SK-N-SH (cell line): ENCODE measurements at regions not wholly inside any gene's neighbourhood (a gene's known extent, or its start where the extent isn't known, plus 50 kb on each side); places are given as distances from the start of the nearest gene placed in this dataset.

Experiments used
- CTCF ChIA-PET: fragments of 300-600, 350-600 bp; formaldehyde crosslinking; extraction: SDS; loops from one replicate; lab custom pipeline; 2021; lab: Yijun Ruan, JAX
- POLR2A ChIA-PET: fragments of 350-600 bp; sonication (Branson Sonifier 250); formaldehyde crosslinking; extraction: SDS; loops from one replicate; lab custom pipeline; 2020; ENCODE audit warnings: antibody characterized with exemption, inconsistent platforms; lab: Yijun Ruan, JAX
- DNase-seq: peaks from one replicate; pipeline ENCODE4 v3.0.0; 2012
- H2AFZ ChIP-seq: fragments of 200-600 bp; sonication (generic); 2 replicates; pipeline ENCODE4 v1.8.1; 2016; ENCODE audit warnings: antibody characterized with exemption, mild to moderate bottlenecking, low read depth
- H3F3A ChIP-seq: fragments of 200-600 bp; sonication (generic); replicated peaks from 2 replicates; pipeline ENCODE3; 2016; ENCODE audit warnings: antibody characterized with exemption, mild to moderate bottlenecking; ENCODE audit not compliant: insufficient read depth
- H3K27ac ChIP-seq, 2 experiments: fragments of 200-500 bp in 1 of 2; fragments of 200-600 bp in 1 of 2; sonication (Bioruptor generic) in 1 of 2; sonication (generic), shearing (Covaris generic) in 1 of 2; 2 replicates each; pipeline versions ENCODE4 v1.5.1 to v1.6.1; 2014 to 2016; ENCODE audit warnings: low read depth in 2 of 2, inconsistent platforms in 1 of 2, low read length in 1 of 2, mild to moderate bottlenecking in 1 of 2, mixed read lengths in 1 of 2
- H3K27me3 ChIP-seq: fragments of 200-600 bp; sonication (generic), shearing (Covaris generic); 2 replicates; pipeline ENCODE4 v1.6.1; 2016; ENCODE audit warnings: mixed run types; ENCODE audit not compliant: insufficient read depth
- H3K36me3 ChIP-seq, 2 experiments: fragments of 200-500 bp in 1 of 2; fragments of 200-600 bp in 1 of 2; sonication (Bioruptor generic) in 1 of 2; sonication (generic) in 1 of 2; replicated peaks in 1 of 2; 2 replicates each; pipeline versions ENCODE3 to v1.5.1; 2014 to 2016; ENCODE audit warnings: low read length in 1 of 2, mild to moderate bottlenecking in 1 of 2; ENCODE audit not compliant: insufficient read depth in 2 of 2, control insufficient read depth in 1 of 2
- H3K4me1 ChIP-seq, 2 experiments: fragments of 200-500 bp in 1 of 2; fragments of 200-600 bp in 1 of 2; sonication (Bioruptor generic) in 1 of 2; sonication (generic), shearing (Covaris generic) in 1 of 2; 2 replicates each; pipeline versions ENCODE4 v1.5.1 to v1.6.1; 2014 to 2016; ENCODE audit warnings: low read depth in 1 of 2, low read length in 1 of 2, mixed run types in 1 of 2; ENCODE audit not compliant: insufficient read depth in 2 of 2, control insufficient read depth in 1 of 2
- H3K4me2 ChIP-seq: fragments of 200-600 bp; sonication (generic), shearing (Covaris generic); 2 replicates; pipeline ENCODE4 v1.6.1; 2017; ENCODE audit warnings: mixed run types
- H3K4me3 ChIP-seq, 2 experiments: fragments of 200-500 bp in 1 of 2; fragments of 200-600 bp in 1 of 2; sonication (Bioruptor generic) in 1 of 2; sonication (generic), shearing (Covaris generic) in 1 of 2; 2 replicates each; pipeline versions ENCODE4 v1.5.1 to v1.8.1; 2014 to 2016; ENCODE audit warnings: low read depth in 2 of 2, inconsistent platforms in 1 of 2, low read length in 1 of 2, mild to moderate bottlenecking in 1 of 2, mixed read lengths in 1 of 2, moderate library complexity in 1 of 2
- H3K79me2 ChIP-seq: fragments of 200-600 bp; sonication (generic); 2 replicates; pipeline ENCODE4 v1.8.1; 2017; ENCODE audit warnings: mild to moderate bottlenecking; ENCODE audit not compliant: insufficient read depth
- H3K9ac ChIP-seq: fragments of 200-600 bp; sonication (generic); 2 replicates; pipeline ENCODE4 v1.6.1; 2017; ENCODE audit warnings: mixed run types
- H3K9me2 ChIP-seq: fragments of 200-600 bp; sonication (generic); 2 replicates; pipeline ENCODE4 v1.6.1; 2017; ENCODE audit warnings: mixed run types
- H3K9me3 ChIP-seq: fragments of 200-600 bp; sonication (generic); 2 replicates; pipeline ENCODE4 v1.6.1; 2017; ENCODE audit warnings: mixed run types, mild to moderate bottlenecking, moderate library complexity
- H4K20me1 ChIP-seq: fragments of 200-600 bp; sonication (generic); 2 replicates; pipeline ENCODE4 v1.6.1; 2017; ENCODE audit warnings: mild to moderate bottlenecking, mixed run types; ENCODE audit not compliant: insufficient read depth
- GATA2 ChIP-seq: sonication (generic); formaldehyde crosslinking; IDR thresholded peaks from 2 replicates; pipeline ENCODE4 v1.5.0; 2020; ENCODE audit warnings: mild to moderate bottlenecking, missing genetic modification reagents
- JUND ChIP-seq: IDR thresholded peaks from 2 replicates; pipeline ENCODE4 v1.4.0; 2012
- NRF1 ChIP-seq: IDR thresholded peaks from 2 replicates; pipeline ENCODE4 v1.6.1; 2012; ENCODE audit warnings: low read depth, mild to moderate bottlenecking, low read length
- POLR2AphosphoS5 ChIP-seq: IDR thresholded peaks from 2 replicates; pipeline ENCODE4 v1.6.1; 2012; ENCODE audit warnings: low read depth, low read length
- RAD21 ChIP-seq: IDR thresholded peaks from 2 replicates; pipeline ENCODE4 v1.6.1; 2012; ENCODE audit warnings: mild to moderate bottlenecking, low read length
- RCOR1 ChIP-seq: fragments of 150-350 bp; IDR thresholded peaks from 2 replicates; pipeline ENCODE4 v1.6.1; 2017; ENCODE audit warnings: antibody characterized with exemption, low read length
- RFX5 ChIP-seq: IDR thresholded peaks from 2 replicates; pipeline ENCODE4 v1.6.1; 2012; ENCODE audit warnings: mild to moderate bottlenecking, improper control_type of control experiment, low read length
- SMC3 ChIP-seq: IDR thresholded peaks from 2 replicates; pipeline ENCODE4 v1.6.1; 2012; ENCODE audit warnings: low read depth, low read length, improper control_type of control experiment
- TAF1 ChIP-seq: IDR thresholded peaks from 2 replicates; pipeline ENCODE4 v1.6.1; 2012; ENCODE audit warnings: low read depth, mild to moderate bottlenecking, low read length, moderate library complexity, borderline replicate concordance
- YY1 ChIP-seq: IDR thresholded peaks from 2 replicates; pipeline ENCODE4 v1.4.0; 2012; ENCODE audit warnings: low read depth, mild to moderate bottlenecking
- WGBS: methylation state at CpG from one replicate; pipeline ENCODE4 v1.1.6; 2017; ENCODE audit warnings: low lambda C conversion rate; 5-methylcytosine and 5-hydroxymethylcytosine counted together
- TF ChIP-seq, protein P1 (sequence below): fragments of 200-600 bp; sonication (generic); IDR thresholded peaks from 2 replicates; pipeline ENCODE4 v1.6.1; 2017; ENCODE audit warnings: antibody characterized with exemption, mild to moderate bottlenecking, moderate library complexity
- TF ChIP-seq, protein P2 (sequence below): fragments of 150-350 bp; IDR thresholded peaks from 2 replicates; pipeline ENCODE4 v1.6.1; 2017; ENCODE audit warnings: antibody characterized with exemption, low read length, low read depth, borderline replicate concordance
- TF ChIP-seq, protein P3 (sequence below): IDR thresholded peaks from 2 replicates; pipeline ENCODE4; 2012
- TF ChIP-seq, protein P4 (sequence below): IDR thresholded peaks from 2 replicates; pipeline ENCODE4 v1.4.0; 2012; ENCODE audit warnings: low read depth, borderline replicate concordance

DNA sequence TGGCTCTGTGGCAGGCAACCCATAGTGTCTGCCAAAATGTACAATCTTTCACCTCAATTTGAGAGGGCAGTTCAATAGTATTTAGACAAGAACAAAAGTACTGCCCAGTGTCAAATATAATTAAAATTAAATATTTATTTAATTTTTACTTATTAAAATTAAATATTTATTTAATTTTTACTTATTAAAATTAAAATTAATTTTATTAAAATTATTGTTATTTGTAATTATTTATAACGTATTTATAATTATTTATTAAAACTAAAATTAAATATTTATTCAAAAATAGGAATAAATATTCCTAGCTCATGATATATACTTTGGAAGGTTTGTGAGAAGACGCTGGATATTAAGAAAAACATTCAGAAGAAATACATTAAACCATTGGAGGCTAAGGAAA, 93.7 kb upstream of the CAV2 start:
- H3K27ac ChIP-seq = no peak overlapping the region
- POLR2A ChIA-PET = no interaction called here
- no peaks in the 10 kb centered on the region for H3K79me2 ChIP-seq
- H3K27me3 ChIP-seq = no peaks in the 10 kb centered on the region
- H4K20me1 ChIP-seq = no peaks in the 10 kb centered on the region
- CTCF ChIA-PET = no interaction called here
- H3F3A ChIP-seq = peaks cover 4% of the 10 kb centered on the region
- H3K4me3 ChIP-seq = no peak overlapping the region
- TF ChIP-seq RCOR1 = no peak
- TF ChIP-seq NRF1 = no peak
- no peak for TF ChIP-seq GATA2 (CRISPR knock-in tag)
- no peak for TF ChIP-seq SMC3
- no peak for TF ChIP-seq POLR2AphosphoS5
- TF ChIP-seq, protein P1, sequence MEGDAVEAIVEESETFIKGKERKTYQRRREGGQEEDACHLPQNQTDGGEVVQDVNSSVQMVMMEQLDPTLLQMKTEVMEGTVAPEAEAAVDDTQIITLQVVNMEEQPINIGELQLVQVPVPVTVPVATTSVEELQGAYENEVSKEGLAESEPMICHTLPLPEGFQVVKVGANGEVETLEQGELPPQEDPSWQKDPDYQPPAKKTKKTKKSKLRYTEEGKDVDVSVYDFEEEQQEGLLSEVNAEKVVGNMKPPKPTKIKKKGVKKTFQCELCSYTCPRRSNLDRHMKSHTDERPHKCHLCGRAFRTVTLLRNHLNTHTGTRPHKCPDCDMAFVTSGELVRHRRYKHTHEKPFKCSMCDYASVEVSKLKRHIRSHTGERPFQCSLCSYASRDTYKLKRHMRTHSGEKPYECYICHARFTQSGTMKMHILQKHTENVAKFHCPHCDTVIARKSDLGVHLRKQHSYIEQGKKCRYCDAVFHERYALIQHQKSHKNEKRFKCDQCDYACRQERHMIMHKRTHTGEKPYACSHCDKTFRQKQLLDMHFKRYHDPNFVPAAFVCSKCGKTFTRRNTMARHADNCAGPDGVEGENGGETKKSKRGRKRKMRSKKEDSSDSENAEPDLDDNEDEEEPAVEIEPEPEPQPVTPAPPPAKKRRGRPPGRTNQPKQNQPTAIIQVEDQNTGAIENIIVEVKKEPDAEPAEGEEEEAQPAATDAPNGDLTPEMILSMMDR = no peak
- TF ChIP-seq JUND = no peak
- no peak for TF ChIP-seq RAD21
- no peak for TF ChIP-seq YY1
- TF ChIP-seq, protein P2, sequence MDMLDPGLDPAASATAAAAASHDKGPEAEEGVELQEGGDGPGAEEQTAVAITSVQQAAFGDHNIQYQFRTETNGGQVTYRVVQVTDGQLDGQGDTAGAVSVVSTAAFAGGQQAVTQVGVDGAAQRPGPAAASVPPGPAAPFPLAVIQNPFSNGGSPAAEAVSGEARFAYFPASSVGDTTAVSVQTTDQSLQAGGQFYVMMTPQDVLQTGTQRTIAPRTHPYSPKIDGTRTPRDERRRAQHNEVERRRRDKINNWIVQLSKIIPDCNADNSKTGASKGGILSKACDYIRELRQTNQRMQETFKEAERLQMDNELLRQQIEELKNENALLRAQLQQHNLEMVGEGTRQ = no peak
- TF ChIP-seq TAF1 = no peak
- TF ChIP-seq, protein P3, sequence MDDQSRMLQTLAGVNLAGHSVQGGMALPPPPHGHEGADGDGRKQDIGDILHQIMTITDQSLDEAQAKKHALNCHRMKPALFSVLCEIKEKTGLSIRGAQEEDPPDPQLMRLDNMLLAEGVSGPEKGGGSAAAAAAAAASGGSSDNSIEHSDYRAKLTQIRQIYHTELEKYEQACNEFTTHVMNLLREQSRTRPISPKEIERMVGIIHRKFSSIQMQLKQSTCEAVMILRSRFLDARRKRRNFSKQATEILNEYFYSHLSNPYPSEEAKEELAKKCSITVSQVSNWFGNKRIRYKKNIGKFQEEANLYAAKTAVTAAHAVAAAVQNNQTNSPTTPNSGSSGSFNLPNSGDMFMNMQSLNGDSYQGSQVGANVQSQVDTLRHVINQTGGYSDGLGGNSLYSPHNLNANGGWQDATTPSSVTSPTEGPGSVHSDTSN = no peak
- TF ChIP-seq RFX5 = no peak
- TF ChIP-seq, protein P4, sequence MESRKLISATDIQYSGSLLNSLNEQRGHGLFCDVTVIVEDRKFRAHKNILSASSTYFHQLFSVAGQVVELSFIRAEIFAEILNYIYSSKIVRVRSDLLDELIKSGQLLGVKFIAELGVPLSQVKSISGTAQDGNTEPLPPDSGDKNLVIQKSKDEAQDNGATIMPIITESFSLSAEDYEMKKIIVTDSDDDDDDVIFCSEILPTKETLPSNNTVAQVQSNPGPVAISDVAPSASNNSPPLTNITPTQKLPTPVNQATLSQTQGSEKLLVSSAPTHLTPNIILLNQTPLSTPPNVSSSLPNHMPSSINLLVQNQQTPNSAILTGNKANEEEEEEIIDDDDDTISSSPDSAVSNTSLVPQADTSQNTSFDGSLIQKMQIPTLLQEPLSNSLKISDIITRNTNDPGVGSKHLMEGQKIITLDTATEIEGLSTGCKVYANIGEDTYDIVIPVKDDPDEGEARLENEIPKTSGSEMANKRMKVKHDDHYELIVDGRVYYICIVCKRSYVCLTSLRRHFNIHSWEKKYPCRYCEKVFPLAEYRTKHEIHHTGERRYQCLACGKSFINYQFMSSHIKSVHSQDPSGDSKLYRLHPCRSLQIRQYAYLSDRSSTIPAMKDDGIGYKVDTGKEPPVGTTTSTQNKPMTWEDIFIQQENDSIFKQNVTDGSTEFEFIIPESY = no peak
- H3K4me1 ChIP-seq = peaks cover 0 to 31% of the 10 kb centered on the region in 2 experiments; a peak in 2 of 4 replicates
- 58% methylated on average over 2 of the region's 2 CpGs for WGBS
- H2AFZ ChIP-seq = no peak overlapping the region
- H3K36me3 ChIP-seq = no peaks in the 10 kb centered on the region
- H3K4me2 ChIP-seq = no peak overlapping the region
- DNase-seq = no peak
- H3K9me2 ChIP-seq = no peaks in the 10 kb centered on the region
- no peaks in the 10 kb centered on the region for H3K9me3 ChIP-seq
- H3K9ac ChIP-seq = no peak overlapping the region
